RWPE2 (cell line): ENCODE measurements at regions not wholly inside any gene's neighbourhood (a gene's known extent, or its start where the extent isn't known, plus 50 kb on each side); places are given as distances from the start of the nearest gene placed in this dataset.
"Not testable (repeated sequence)": the region's sequence is repeated elsewhere in the genome, so short reads cannot be mapped to it uniquely, and the experiment has no call there.

Experiments used
- ATAC-seq: fragments of 200-7000 bp; cut with Tn5 transposase; 3 replicates; pipeline ENCODE4 v1.9.1; 2021; ENCODE audit warnings: low read depth
- DNase-seq: peaks from one replicate; pipeline ENCODE4 v3.0.0-alpha.2; 2020; ENCODE audit warnings: low spot score
- H3K27ac ChIP-seq: fragments of 450-650 bp; 2 replicates; pipeline ENCODE4 v1.5.1; 2017; ENCODE audit warnings: mild to moderate bottlenecking; ENCODE audit not compliant: poor library complexity, severe bottlenecking
- H3K27me3 ChIP-seq: fragments of 250-450 bp; sonication (Bioruptor Pico); 2 replicates; pipeline ENCODE4 v1.5.1; 2021; ENCODE audit warnings: mild to moderate bottlenecking, moderate library complexity; ENCODE audit not compliant: insufficient read depth, poor library complexity, severe bottlenecking
- H3K36me3 ChIP-seq: fragments of 250-450 bp; sonication (Bioruptor Pico); 2 replicates; pipeline ENCODE4 v1.5.1; 2020; ENCODE audit warnings: low read depth, mild to moderate bottlenecking, moderate library complexity
- H3K4me1 ChIP-seq: fragments of 250-450 bp; sonication (Bioruptor Pico); 2 replicates; pipeline ENCODE4 v1.5.1; 2021; ENCODE audit warnings: mild to moderate bottlenecking, moderate library complexity; ENCODE audit not compliant: insufficient read depth, poor library complexity, severe bottlenecking
- H3K4me3 ChIP-seq: fragments of 250-450 bp; sonication (Bioruptor Pico); 2 replicates; pipeline ENCODE4 v1.5.1; 2021; ENCODE audit warnings: mild to moderate bottlenecking, moderate library complexity; ENCODE audit not compliant: severe bottlenecking
- H3K9me3 ChIP-seq: fragments of 250-450 bp; sonication (Bioruptor Pico); 2 replicates; pipeline ENCODE4 v1.5.1; 2021; ENCODE audit warnings: mild to moderate bottlenecking, moderate library complexity; ENCODE audit not compliant: severe bottlenecking
- TF ChIP-seq, protein P1 (sequence below): fragments of 450-650 bp; IDR thresholded peaks from one replicate; pipeline ENCODE4 v1.5.1; 2017; ENCODE audit warnings: mild to moderate bottlenecking, moderate library complexity; ENCODE audit not compliant: poor library complexity, severe bottlenecking

DNA sequence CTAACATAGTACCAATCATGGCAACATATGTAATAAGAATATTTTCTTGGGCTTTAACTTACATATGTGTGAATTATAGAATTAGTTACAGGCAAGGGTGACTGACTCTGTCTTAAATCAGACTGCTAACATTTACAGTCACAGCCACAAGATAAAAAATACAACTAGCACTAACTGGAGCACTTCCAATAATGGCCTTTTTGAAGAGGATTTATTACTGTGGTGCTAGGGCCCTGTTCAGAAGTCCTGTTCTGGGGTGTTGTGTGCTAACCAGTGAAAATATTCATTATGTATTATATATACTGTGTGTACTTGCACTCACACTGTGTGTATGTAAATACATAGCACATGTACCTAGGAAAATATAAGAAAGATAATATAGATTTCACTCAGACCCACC is 1611.2 kb downstream of the PCDH18 start:
- Histone ChIP-seq H3K9me3 (no peaks in the 10 kb centered on the region), H3K4me1 (no peaks in the 10 kb centered on the region), H3K27ac (no peak overlapping the region), H3K4me3 (no peak overlapping the region), H3K36me3 (no peaks in the 10 kb centered on the region), H3K27me3 (no peaks in the 10 kb centered on the region)
- DNase-seq = no peak
- no peak for ATAC-seq
- TF ChIP-seq, protein P1, sequence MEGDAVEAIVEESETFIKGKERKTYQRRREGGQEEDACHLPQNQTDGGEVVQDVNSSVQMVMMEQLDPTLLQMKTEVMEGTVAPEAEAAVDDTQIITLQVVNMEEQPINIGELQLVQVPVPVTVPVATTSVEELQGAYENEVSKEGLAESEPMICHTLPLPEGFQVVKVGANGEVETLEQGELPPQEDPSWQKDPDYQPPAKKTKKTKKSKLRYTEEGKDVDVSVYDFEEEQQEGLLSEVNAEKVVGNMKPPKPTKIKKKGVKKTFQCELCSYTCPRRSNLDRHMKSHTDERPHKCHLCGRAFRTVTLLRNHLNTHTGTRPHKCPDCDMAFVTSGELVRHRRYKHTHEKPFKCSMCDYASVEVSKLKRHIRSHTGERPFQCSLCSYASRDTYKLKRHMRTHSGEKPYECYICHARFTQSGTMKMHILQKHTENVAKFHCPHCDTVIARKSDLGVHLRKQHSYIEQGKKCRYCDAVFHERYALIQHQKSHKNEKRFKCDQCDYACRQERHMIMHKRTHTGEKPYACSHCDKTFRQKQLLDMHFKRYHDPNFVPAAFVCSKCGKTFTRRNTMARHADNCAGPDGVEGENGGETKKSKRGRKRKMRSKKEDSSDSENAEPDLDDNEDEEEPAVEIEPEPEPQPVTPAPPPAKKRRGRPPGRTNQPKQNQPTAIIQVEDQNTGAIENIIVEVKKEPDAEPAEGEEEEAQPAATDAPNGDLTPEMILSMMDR = no peak

DNA sequence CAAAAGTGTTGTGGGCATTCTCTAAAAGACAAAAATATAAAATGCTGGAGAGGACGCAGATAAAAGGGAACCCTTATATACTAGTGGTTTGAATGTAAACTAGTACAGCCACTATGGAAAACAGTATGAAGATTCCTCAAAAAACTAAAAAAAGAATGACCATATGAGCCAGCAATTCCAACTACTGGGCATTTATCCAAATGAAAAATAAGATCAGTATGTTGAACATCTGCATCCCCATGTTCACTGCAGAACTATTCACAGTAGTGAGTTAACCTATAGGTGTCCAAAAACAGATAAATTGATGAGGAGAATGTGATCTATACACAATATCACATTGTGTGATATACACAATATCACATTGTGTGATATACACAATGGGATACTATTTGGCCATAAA is 1615.3 kb downstream of the PCDH18 start:
- Histone ChIP-seq H3K27me3 (no peaks in the 10 kb centered on the region), H3K27ac (no peak overlapping the region), H3K36me3 (no peaks in the 10 kb centered on the region), H3K9me3 (no peaks in the 10 kb centered on the region), H3K4me1 (no peaks in the 10 kb centered on the region), H3K4me3 (no peak overlapping the region)
- DNase-seq (no peak), ATAC-seq (no peak; the same call in 2 of the 3 replicates)
- TF ChIP-seq, protein P1 = no peak

- Histone ChIP-seq H3K36me3 (no peaks in the 10 kb centered on the region), H3K27ac (no peak overlapping the region), H3K27me3 (no peaks in the 10 kb centered on the region), H3K9me3 (no peaks in the 10 kb centered on the region), H3K4me3 (no peak overlapping the region), H3K4me1 (no peaks in the 10 kb centered on the region)
- no peak for DNase-seq
- TF ChIP-seq, protein P1 = no peak
- no peak for ATAC-seq
Observed at GRCh38 chr4:135900956-135901355, 1631.3 kb downstream of the PCDH18 start.

GRCh38 chr4:135864304-135864703 is 1662.7 kb upstream of the PABPC4L start:
- not testable (repeated sequence) for H3K4me3 ChIP-seq, ATAC-seq, H3K27ac ChIP-seq, H3K9me3 ChIP-seq, H3K4me1 ChIP-seq, H3K27me3 ChIP-seq, H3K36me3 ChIP-seq, DNase-seq
- TF ChIP-seq, protein P1 = peak; percentile 54

DNA sequence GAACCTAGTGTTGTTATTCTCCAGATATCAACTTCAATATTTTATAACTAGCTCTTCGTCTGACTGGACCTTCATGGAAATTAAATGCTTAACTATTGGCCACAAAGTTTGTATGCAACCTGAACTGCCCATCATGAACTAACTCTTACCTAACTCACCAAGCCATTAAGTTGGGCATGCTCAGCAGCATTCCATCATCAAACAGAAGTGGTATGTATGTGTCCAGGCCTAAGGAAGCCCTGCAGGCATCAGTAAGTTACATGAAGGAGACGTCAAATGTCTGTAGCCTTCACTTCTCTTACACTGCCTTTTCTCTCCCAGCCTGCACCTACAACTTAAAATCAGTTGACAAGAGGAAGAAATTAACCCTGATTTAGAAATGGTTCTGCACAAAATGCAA is 1639.2 kb upstream of the PABPC4L start:
- no peaks in the 10 kb centered on the region for H3K36me3 ChIP-seq
- no peaks in the 10 kb centered on the region for H3K9me3 ChIP-seq
- no peaks in the 10 kb centered on the region for H3K27me3 ChIP-seq
- ATAC-seq = no peak
- DNase-seq = no peak
- no peaks in the 10 kb centered on the region for H3K4me1 ChIP-seq
- no peak overlapping the region for H3K4me3 ChIP-seq
- TF ChIP-seq, protein P1 = no peak
- no peak overlapping the region for H3K27ac ChIP-seq
